Spleen (tissue), 11 donors: ENCODE measurements at regions not wholly inside any gene's neighbourhood (a gene's known extent, or its start where the extent isn't known, plus 50 kb on each side); places are given as distances from the start of the nearest gene placed in this dataset.
A peak's percentile ranks its signal among the peaks of the same experiment; 100 is the strongest.

Experiments used
- DNase-seq: peaks from one replicate; pipeline ENCODE4 v3.0.0-alpha.2; 2020
- H3K27ac ChIP-seq, 8 donors: fragments of 200-600 bp; sonication (generic) in 7 of 8; 1 replicate in 4 of 8; 2 replicates in 4 of 8; pipeline versions ENCODE4 v1.5.0 to v1.8.0; 2016 to 2021; ENCODE audit warnings: inconsistent platforms in 4 of 8, mild to moderate bottlenecking in 4 of 8, moderate library complexity in 1 of 8
- H3K27me3 ChIP-seq, 7 donors: fragments of 200-600 bp; sonication (generic) in 6 of 7; replicated peaks in 1 of 7; 1 replicate in 4 of 7; 2 replicates in 3 of 7; pipeline versions ENCODE4 v1.5.0 to v1.8.0; 2016 to 2021; ENCODE audit warnings: inconsistent platforms in 3 of 7, mild to moderate bottlenecking in 1 of 7
- H3K36me3 ChIP-seq, 6 donors: fragments of 200-600 bp; sonication (generic) in 5 of 6; 1 replicate in 4 of 6; 2 replicates in 2 of 6; pipeline versions ENCODE4 v1.5.0 to v1.8.0; 2016 to 2021; ENCODE audit warnings: inconsistent platforms in 2 of 6
- H3K4me1 ChIP-seq, 6 donors: fragments of 200-600 bp; sonication (generic) in 5 of 6; 1 replicate in 3 of 6; 2 replicates in 3 of 6; pipeline versions ENCODE4 v1.5.0 to v1.8.0; 2016 to 2021; ENCODE audit warnings: inconsistent platforms in 3 of 6
- H3K4me3 ChIP-seq, 8 donors: fragments of 200-600 bp; sonication (generic) in 7 of 8; 1 replicate in 4 of 8; 2 replicates in 4 of 8; pipeline versions ENCODE4 v1.5.0 to v1.8.0; 2016 to 2021; ENCODE audit warnings: inconsistent platforms in 4 of 8, mild to moderate bottlenecking in 4 of 8, moderate library complexity in 2 of 8
- H3K9me3 ChIP-seq, 8 donors: fragments of 200-600 bp; sonication (generic) in 7 of 8; 1 replicate in 4 of 8; 2 replicates in 4 of 8; pipeline versions ENCODE4 v1.5.0 to v1.8.0; 2016 to 2021; ENCODE audit warnings: inconsistent platforms in 4 of 8
- CTCF ChIP-seq, 11 experiments: fragments of 200-600 bp in 7 of 11; fragments of 450-650 bp in 4 of 11; sonication (generic) in 4 of 11; IDR thresholded peaks in 8 of 11; conservative IDR thresholded peaks in 3 of 11; 1 replicate in 7 of 11; 2 replicates in 4 of 11; pipeline versions ENCODE4 v1.4.0 to v1.8.0; 2016 to 2021; ENCODE audit warnings: antibody characterized with exemption in 11 of 11, inconsistent platforms in 4 of 11, mild to moderate bottlenecking in 1 of 11
- POLR2A ChIP-seq, 3 donors: fragments of 450-650 bp; IDR thresholded peaks; one replicate each; pipeline ENCODE4 v1.5.1; 2017; ENCODE audit warnings: antibody characterized with exemption in 3 of 3, mild to moderate bottlenecking in 1 of 3
- POLR2AphosphoS5 ChIP-seq, 3 donors: sonication (generic); formaldehyde crosslinking; IDR thresholded peaks; one replicate each; pipeline ENCODE4 v1.5.1; 2017; ENCODE audit warnings: antibody characterized with exemption in 3 of 3
- WGBS, 5 donors: extraction: QIAGEN DNeasy Blood & Tissue Kit in 3 of 5; methylation state at CpG; one replicate each; pipeline versions ENCODE4 v1.1.5 to v1.1.7; 2013 to 2018; 5-methylcytosine and 5-hydroxymethylcytosine counted together
- intact Hi-C: fragments of 100-400 bp; cut with DNase I; formaldehyde crosslinking; loops from one replicate; pipeline ENCODE4 v1.15.0; 2023; ENCODE audit warnings: low total_unique reads
- donor health status: healthy with polysubstance abuse.
- donor health status: DM: no; HTN: no; CAD: no; lungs with moderate emphysema.
- donor health status: DM: no; HTN: no; CAD: no.
- donor health status: Bipolar disorder and iron deficiency.
- donor health status: healthy.
- donor health status: DM: no; HTN: no; CAD: no.
- donor health status: DM: yes; HTN: yes; CAD: no.

GRCh38 chr14:89500303-89500702, 83.3 kb upstream of the FOXN3 start:
- Histone ChIP-seq H3K36me3 (peaks cover 0 to 15% (median 3%) of the 10 kb centered on the region in 6 donors), H3K9me3 (no peaks in the 10 kb centered on the region), H3K4me1 (peaks cover 2 to 35% (median 18%) of the 10 kb centered on the region in 6 donors), H3K4me3 (no peak overlapping the region), H3K27me3 (no peaks in the 10 kb centered on the region), H3K27ac (no peak overlapping the region)
- WGBS, 5 donors: 92 to 100% (median 95%) methylated on average over 3 of the region's 3 CpGs
- intact Hi-C loops: no loop called here
- TF ChIP-seq POLR2AphosphoS5 (IDR thresholded peaks at IDR 0.05) (no peak), POLR2A (IDR thresholded peaks at IDR 0.05) (no peak), CTCF (IDR thresholded peaks at IDR 0.05 in 8 of 11, conservative IDR thresholded peaks at IDR 0.05 in 3 of 11) (no peak)
- DNase-seq: no peak

GRCh38 chr14:89498878-89499277, 81.8 kb upstream of the FOXN3 start:
- peaks cover 2 to 33% (median 14%) of the 10 kb centered on the region in 6 donors for H3K4me1 ChIP-seq
- H3K4me3 ChIP-seq: no peak overlapping the region
- no peaks in the 10 kb centered on the region for H3K27me3 ChIP-seq
- TF ChIP-seq POLR2A (IDR thresholded peaks at IDR 0.05): no peak
- H3K9me3 ChIP-seq: no peaks in the 10 kb centered on the region
- DNase-seq: no peak
- WGBS, 5 donors: 63 to 77% (median 75%) methylated on average over 7 of the region's 7 CpGs
- H3K27ac ChIP-seq: no peak overlapping the region
- intact Hi-C loops: no loop called here
- H3K36me3 ChIP-seq: peaks cover 0 to 15% (median 3%) of the 10 kb centered on the region in 6 donors

GRCh38 chr14:89495718-89496117, 78.7 kb upstream of the FOXN3 start:
- Histone ChIP-seq H3K27me3 (no peaks in the 10 kb centered on the region), H3K9me3 (no peaks in the 10 kb centered on the region), H3K27ac (no peak overlapping the region), H3K36me3 (peaks cover 0 to 16% (median 3%) of the 10 kb centered on the region in 6 donors), H3K4me3 (no peak overlapping the region), H3K4me1 (peaks cover 0 to 30% (median 11%) of the 10 kb centered on the region in 6 donors)
- intact Hi-C loops: no loop called here
- WGBS, 5 donors: 91 to 97% (median 95%) methylated on average over 8 of the region's 8 CpGs
- no peak for DNase-seq
- no peak for TF ChIP-seq CTCF (IDR thresholded peaks at IDR 0.05 in 8 of 11, conservative IDR thresholded peaks at IDR 0.05 in 3 of 11)
- no peak for TF ChIP-seq POLR2A (IDR thresholded peaks at IDR 0.05)
- no peak for TF ChIP-seq POLR2AphosphoS5 (IDR thresholded peaks at IDR 0.05)

- peaks cover 0 to 13% (median 0%) of the 10 kb centered on the region in 6 donors for H3K36me3 ChIP-seq
- 64 to 79% (median 72%) methylated on average over 11 of the region's 11 CpGs for WGBS, 5 donors
- no peaks in the 10 kb centered on the region for H3K9me3 ChIP-seq
- intact Hi-C loops: no loop called here
- TF ChIP-seq POLR2A (IDR thresholded peaks at IDR 0.05) (no peak), CTCF (IDR thresholded peaks at IDR 0.05 in 8 of 11, conservative IDR thresholded peaks at IDR 0.05 in 3 of 11) (no peak), POLR2AphosphoS5 (IDR thresholded peaks at IDR 0.05) (no peak)
- H3K4me3 ChIP-seq: peak overlapping the region in 1 of 8 donors; percentile 2
- peaks cover 0 to 38% (median 11%) of the 10 kb centered on the region in 6 donors for H3K4me1 ChIP-seq
- H3K27me3 ChIP-seq: no peaks in the 10 kb centered on the region
- DNase-seq: no peak
- H3K27ac ChIP-seq: no peak overlapping the region
Observed at GRCh38 chr14:89493877-89494634, 77.0 kb upstream of the FOXN3 start.
